Stimulated activated CD4-positive, alpha-beta T cell treated with anti-CD3 and anti-CD28 coated beads, Interleukin-15, amount 100 ng/mL, for 1 hour (primary cell): ENCODE measurements at regions not wholly inside any gene's neighbourhood (a gene's known extent, or its start where the extent isn't known, plus 50 kb on each side); places are given as distances from the start of the nearest gene placed in this dataset.
A peak's percentile ranks its signal among the peaks of the same experiment; 100 is the strongest.
"Not testable (repeated sequence)": the region's sequence is repeated elsewhere in the genome, so short reads cannot be mapped to it uniquely, and the experiment has no call there.

Experiments used
- DNase-seq, 2 donors: peaks; one replicate each; pipeline ENCODE4 v3.0.0-alpha.2; 2020; ENCODE audit warnings: low read depth in 1 of 2, low spot score in 1 of 2

DNA sequence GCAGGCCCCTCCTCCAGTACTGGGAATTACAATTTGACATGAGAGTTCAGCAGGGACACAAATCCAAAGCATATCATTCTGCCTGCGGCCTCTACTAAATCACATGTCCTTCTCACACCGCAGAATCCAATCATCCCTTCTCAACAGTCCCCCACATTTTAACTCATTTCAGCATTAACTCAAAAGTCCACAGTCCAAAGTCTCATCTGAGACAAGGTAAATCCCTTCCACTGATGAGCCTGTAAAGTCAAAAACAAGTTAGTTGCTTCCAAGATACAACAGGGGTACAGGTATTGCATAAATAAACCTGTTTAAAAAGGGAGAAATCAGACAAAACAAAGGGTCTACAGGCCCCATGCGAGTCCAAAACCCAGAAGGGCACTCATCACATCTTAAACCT is 64.0 kb downstream of the EBNA1BP2 start:
- DNase-seq: no peak

GRCh38 chr1:43107664-43108063 is 64.4 kb downstream of the EBNA1BP2 start:
- no peak for DNase-seq

DNA sequence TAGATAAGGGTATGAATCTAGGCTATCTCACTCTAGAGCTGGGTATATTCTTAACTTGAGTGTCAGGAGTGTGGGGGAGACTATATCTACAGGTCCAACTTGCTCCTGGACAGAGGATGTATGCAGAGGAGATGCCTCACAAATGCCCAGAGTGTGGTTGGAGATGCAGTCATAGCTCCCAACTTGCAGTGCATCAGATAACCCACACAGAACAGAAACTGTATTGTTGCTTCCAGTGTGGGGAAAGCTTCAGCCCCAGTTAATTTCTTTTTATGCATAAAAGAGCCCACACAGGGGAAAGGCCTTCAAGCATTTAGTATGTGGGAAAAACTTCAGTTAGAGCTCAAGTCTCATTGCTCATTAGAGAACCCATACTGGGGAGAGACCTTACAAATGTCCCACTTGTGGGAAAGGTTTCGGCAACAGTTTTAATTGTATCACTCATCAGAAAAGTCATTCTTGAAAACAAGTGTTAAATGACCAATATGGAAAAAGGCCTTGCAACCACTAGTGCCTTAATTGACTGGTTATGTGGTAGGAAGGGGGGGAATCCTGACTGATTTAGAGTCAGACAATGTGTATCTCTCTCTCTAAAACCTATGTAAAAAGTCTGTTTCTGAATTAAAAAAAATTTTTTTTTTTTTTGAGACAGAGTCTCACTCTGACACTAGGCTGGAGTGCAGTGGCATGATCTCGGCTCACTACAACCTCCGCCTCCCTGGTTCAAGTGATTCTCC is 67.9 kb downstream of the EBNA1BP2 start:
- DNase-seq: no peak

- DNase-seq: no peak
Observed at GRCh38 chr1:43101061-43101460, 71.0 kb downstream of the EBNA1BP2 start.

DNA sequence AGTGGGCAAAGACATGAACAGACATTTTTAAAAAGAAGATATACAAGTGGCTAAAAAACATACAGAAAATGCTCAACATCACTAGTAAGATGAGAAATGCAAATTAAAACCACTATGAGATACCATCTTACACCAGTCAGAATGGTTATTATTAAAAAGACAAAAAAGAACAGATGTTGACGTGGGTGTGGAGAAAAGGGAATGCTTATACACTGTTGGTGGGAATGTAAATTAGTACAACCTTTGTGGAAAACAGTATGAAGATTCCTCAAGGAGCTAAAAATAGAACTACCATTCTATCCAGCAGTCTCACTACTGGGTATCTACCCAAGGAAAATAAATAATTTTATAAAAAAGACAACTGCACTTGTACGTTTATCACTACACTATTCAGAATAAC is 73.9 kb downstream of the EBNA1BP2 start:
- no peak for DNase-seq

DNA sequence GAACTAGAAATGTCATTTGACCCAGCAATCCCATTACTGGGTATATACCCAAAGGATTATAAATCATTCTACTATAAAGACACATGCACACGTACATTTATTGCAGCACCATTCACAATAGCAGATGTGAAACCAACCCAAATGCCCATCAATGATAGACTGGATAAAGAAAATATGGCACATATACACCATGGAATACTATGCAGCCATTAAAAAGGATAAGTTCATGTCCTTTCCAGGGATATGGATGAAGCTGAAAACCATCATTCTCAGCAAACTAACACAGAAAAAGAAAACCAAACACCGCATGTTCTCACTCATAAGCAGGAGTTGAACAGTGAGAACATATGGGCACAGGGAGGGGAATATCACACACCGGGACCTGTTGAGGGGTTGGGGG is 75.6 kb downstream of the EBNA1BP2 start:
- not testable (repeated sequence) for DNase-seq

DNA sequence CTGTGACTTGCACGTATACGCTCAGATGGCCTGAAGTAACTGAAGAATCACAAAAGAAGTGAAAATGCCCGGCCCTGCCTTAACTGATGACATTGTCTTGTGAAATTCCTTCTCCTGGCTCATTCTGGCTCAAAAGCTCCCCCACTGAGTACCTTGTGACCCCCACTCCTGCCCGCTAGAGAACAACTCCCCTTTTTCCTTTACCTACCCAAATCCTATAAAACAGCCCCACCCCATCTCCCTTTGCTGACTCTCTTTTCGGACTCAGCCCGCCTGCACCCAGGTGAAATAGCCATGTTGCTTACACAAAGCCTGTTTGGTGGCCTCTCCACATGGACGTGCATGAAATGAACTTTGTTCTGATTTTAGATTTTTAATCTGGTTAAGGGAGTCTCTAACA is 81.3 kb downstream of the EBNA1BP2 start:
- DNase-seq: not testable (repeated sequence)

GRCh38 chr1:43090157-43090556 is 81.9 kb downstream of the EBNA1BP2 start:
- DNase-seq: not testable (repeated sequence)

GRCh38 chr1:43083375-43083891 is 88.7 kb downstream of the EBNA1BP2 start:
- DNase-seq: no peak

DNA sequence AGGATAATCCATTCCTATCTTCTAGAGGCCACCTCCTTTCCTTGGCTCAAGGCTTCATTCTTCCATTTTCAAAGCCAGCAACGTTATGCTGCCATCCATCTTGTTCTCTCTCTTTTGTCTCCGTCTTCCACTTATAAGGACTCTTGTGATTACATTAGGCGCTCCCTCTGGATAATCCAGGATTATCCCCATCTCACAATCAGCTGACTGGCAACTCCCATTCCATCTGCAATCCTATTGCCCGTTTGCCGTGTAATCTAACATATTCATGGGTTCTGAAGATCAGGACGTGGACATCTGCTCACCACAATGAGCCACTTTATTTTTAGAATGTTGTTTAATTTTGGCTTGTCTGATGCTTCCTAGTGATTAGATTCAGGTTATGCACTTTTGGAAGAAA is 89.3 kb downstream of the EBNA1BP2 start:
- DNase-seq: no peak

- DNase-seq: no peak
Observed at GRCh38 chr1:43077273-43077672, 94.8 kb downstream of the EBNA1BP2 start.

GRCh38 chr1:43074709-43075108 is 97.4 kb downstream of the EBNA1BP2 start:
- DNase-seq: no peak

DNA sequence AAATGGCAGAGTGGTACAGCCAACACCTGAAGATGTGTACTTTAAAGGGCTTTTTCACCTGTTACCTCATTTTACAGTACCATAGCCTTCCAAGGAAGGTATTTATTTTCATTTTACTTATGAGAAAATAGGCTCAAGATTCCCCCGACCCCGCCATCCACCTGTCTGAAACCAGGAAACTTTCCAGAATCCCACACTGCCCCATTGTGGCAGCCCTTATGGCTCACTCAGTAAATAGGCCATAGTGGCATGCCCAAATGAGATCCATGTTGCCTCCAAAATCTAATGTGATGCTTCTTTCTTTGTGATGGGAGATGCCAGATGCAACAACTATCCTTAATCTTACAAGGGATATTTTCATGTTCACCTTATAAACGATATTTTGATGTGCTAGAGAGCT is 97.8 kb downstream of the EBNA1BP2 start:
- DNase-seq: no peak

DNA sequence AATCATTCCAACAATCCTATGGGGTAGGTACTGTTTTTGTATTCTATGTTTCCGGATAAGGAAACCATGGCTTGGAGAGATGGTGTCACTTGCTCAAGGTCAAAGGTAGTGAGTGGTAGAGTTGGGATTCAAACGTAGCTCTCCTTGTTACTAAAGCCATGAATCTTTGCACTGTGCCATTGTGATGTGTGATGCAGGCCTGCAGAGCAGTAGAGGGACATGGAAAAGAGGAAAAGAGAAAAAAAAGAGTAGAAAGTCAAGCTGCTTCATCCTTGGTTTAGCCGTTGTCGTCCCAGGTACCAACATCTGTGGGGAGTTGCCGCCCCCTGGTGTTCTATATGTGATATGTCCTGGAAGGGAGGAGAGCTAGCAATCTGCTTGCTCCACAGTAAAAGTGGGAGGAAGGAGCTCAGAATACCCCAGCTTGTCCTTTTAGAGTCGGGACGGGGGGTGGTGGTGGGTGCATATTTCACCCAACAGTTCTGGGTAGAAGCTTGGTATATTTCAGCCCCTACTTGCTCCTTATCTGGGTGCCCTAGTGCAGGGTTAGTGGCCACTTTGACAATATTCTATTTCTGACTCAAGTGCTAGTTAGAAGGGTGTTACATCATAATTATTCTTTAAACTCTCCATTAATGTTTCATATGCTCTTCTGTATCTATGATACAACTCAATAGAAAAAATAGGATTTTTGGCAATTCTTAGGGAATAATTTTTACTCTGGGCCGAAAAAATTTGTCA is 98.4 kb downstream of the EBNA1BP2 start:
- peak; percentile 42 to 51 for DNase-seq

GRCh38 chr1:43072314-43072713 is 99.8 kb downstream of the EBNA1BP2 start:
- no peak for DNase-seq

DNA sequence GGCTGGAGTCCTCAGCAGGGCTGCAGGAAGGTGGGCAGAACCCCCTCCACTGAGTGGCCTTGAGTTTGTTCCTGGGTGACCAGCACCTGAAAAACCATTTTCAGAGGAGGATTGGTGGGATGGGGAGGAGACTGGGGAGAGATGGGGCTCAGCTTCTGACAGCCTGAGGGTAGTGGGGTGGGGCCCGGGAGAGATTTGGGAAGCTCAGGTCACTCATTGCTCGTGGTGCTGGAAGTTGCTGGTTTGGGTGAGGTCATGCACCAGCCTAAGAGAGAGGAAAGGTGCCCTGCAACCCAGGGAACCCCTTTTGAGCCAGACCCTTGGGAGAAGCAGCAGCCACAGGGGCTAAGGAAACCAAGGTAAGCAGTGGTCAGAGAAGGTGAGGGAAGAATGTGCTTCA is 100.8 kb downstream of the EBNA1BP2 start:
- no peak for DNase-seq

DNA sequence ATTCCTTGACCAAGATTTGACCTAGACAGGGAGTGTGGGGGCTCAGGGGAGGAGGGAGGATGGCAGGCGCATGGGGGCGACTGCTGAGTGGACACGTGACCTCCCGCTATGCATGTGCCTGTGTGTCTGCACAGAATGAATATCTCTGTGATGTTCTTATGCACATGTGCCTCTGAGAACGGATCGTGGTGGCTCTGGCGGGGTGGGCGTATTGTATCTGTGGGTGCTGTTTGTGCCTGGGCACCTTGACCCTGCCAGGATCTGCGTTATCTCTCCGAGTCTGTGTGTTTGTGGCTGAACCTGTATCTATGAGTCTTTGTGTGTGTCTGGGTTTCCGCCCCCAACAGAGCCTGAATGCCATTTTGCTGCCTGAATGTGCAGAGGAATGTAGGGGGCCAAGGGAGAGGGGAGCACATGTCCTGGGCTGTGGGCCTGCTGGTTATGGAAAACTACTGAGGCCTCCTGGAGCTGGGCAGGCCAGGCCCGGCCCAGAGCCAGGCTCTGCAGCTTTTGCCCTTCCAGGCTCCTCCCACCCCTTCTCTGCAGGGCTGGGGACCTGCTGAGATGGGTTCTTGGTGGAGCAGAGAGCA is 102.5 kb downstream of the EBNA1BP2 start:
- no peak for DNase-seq

DNA sequence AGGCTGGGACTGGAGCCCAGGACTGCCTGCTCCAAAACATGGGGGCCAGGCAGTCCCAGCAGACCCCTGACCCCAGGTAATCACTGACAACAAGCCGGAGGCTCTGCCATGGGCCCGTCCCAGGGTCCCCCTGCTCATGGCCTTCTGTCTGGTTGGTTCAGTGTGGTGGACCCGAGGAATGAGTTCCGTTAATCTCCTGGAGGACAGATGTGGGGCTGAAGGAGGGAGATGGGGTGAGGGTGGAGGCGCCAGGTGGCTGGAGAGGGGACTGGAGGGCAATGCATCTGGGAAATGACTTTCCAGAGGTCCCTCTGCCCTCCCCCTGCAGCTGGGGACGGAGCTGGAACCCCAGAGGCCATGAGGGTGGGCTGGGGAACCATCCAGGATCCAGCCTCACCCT is 103.2 kb downstream of the EBNA1BP2 start:
- DNase-seq: no peak

DNA sequence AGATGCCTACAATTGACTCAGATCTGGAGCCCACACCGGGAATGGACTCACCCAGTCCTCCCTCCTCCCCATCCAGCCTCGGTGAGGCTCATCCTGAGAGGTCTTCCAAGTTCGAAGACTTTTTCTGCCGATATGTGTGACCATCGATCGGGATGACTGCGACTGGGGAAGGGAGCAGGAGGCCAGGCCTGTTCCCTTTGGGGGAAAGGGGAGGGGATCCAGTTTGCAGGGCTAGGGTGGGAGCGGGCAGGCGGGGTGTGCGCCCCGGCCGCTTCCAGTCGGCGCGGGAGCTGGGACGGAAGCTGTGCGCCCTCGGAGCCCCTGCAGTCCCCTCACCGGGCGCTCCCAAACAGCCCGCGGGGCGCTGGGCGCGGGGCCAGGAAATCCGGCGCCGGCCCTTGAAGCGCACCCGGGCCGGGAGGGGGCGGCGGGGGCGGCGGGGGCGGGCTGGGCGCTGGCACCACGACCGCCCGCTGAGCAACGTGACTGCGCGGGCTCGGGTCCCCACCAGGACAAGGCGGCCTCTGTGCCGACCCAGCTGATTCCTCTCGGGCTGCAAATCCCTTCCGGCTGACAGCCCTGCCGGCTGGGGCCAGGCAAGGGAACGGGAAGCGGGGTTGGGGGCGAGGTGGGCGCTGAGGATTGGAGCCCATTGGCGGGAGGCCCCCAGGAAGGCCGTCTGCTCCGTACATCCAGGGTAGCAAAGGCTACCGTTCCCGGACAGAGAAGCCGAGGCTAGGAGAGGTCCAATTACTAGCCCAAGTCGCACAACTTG is 103.9 kb downstream of the EBNA1BP2 start:
- DNase-seq: no peak

DNA sequence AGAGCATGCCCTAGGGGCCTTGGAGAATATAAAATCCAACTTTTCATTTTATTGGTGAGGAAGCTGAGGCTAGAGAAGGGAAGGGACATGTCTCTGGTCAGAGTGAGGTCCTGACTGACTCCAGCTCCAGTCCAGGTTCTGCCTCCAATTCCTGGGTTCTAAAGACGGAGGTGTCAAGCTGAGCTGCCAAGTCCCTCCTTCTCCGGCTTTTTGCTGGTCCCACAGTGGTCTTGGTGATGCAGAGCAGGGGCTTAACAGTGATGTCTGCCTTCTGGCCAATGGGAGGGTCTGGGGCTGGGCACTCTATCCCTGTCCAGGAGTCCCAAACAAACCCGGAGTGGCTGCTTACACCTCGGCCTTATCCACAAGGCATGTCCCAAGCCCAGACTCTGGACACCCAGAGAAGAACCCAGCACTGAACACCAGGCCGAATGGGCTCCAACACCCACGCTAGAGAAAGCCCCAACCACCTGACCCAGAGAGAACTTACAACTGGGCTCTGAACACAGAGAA is 104.8 kb downstream of the EBNA1BP2 start:
- no peak for DNase-seq

DNA sequence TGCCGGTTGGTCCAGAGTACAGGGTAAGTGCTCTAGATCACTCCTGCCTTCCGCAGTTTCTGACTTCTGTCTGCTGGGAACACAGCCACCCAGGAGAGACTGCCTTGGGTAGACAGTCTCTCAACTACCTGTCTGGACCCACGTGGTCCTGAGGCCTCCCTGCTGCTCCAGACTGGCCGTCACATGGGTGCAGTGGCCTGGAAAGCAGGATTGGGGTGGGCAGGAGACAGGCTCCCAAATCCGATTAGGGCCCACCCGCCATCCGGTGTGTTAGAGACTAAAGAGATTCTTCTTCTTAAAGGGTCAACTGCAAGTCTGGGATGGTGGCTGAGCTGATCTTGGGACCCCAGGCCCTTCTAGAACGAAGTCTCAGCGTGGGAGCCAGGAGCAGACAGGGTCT is 105.5 kb downstream of the EBNA1BP2 start:
- no peak for DNase-seq
